Fibroblast of lung (primary cell): ENCODE measurements at regions not wholly inside any gene's neighbourhood (a gene's known extent, or its start where the extent isn't known, plus 50 kb on each side); places are given as distances from the start of the nearest gene placed in this dataset.

Source experiments
- DNase-seq, 2 donors: peaks; one replicate each; pipeline versions ENCODE4 v3.0.0 to v3.0.0-alpha.2; 2010; ENCODE audit warnings: low read depth in 2 of 2
- H2AFZ ChIP-seq: 2 replicates; pipeline ENCODE4 v1.5.1; 2012; ENCODE audit warnings: low read length, control low read depth, inconsistent platforms
- H3K27ac ChIP-seq: 2 replicates; pipeline ENCODE4 v1.5.1; 2011; ENCODE audit warnings: low read length, control low read depth; ENCODE audit not compliant: insufficient read depth
- H3K27me3 ChIP-seq: 2 replicates; pipeline ENCODE4 v1.5.1; 2011; ENCODE audit warnings: mild to moderate bottlenecking, low read length; ENCODE audit not compliant: control insufficient read depth, insufficient read depth
- H3K36me3 ChIP-seq: 2 replicates; pipeline ENCODE4 v1.5.1; 2011; ENCODE audit warnings: low read length; ENCODE audit not compliant: control insufficient read depth, insufficient read depth
- H3K4me1 ChIP-seq: 2 replicates; pipeline ENCODE4 v1.5.1; 2011; ENCODE audit warnings: low read length; ENCODE audit not compliant: control insufficient read depth, insufficient read depth; ENCODE audit errors: extremely low read depth
- H3K4me2 ChIP-seq: 2 replicates; pipeline ENCODE4 v1.5.1; 2011; ENCODE audit warnings: low read length, control low read depth; ENCODE audit not compliant: insufficient read depth; ENCODE audit errors: extremely low read depth
- H3K4me3 ChIP-seq, 4 experiments: fragments of 200-600 bp in 1 of 4; sonication (generic) in 1 of 4; replicated peaks in 1 of 4; 2 replicates each; pipeline ENCODE4 v1.5.1; 2011 to 2016; ENCODE audit warnings: low read length in 4 of 4, low read depth in 3 of 4, mild to moderate bottlenecking in 3 of 4, control low read depth in 2 of 4, inconsistent platforms in 1 of 4, mixed read lengths in 1 of 4; ENCODE audit not compliant: insufficient read depth in 1 of 4; ENCODE audit errors: control extremely low read depth in 1 of 4
- H3K79me2 ChIP-seq: 2 replicates; pipeline ENCODE4 v1.5.1; 2012; ENCODE audit warnings: mild to moderate bottlenecking, low read length, inconsistent platforms; ENCODE audit not compliant: control insufficient read depth, insufficient read depth
- H3K9ac ChIP-seq: 2 replicates; pipeline ENCODE4 v1.5.1; 2011; ENCODE audit warnings: mild to moderate bottlenecking, low read length, control low read depth; ENCODE audit not compliant: insufficient read depth
- H3K9me3 ChIP-seq: 2 replicates; pipeline ENCODE4 v1.5.1; 2012; ENCODE audit warnings: low read depth, low read length; ENCODE audit not compliant: control insufficient read depth, insufficient read depth
- H4K20me1 ChIP-seq: 2 replicates; pipeline ENCODE4 v1.5.1; 2011; ENCODE audit warnings: low read length; ENCODE audit not compliant: control insufficient read depth, insufficient read depth; ENCODE audit errors: extremely low read depth
- CTCF ChIP-seq, 2 donors: IDR thresholded peaks in 1 of 2; conservative IDR thresholded peaks in 1 of 2; 1 replicate in 1 of 2; 2 replicates in 1 of 2; pipeline ENCODE4 v1.5.1; 2011 to 2012; ENCODE audit warnings: low read length in 2 of 2, control low read depth in 1 of 2, inconsistent platforms in 1 of 2, low read depth in 1 of 2, mild to moderate bottlenecking in 1 of 2
- EZH2 ChIP-seq: IDR thresholded peaks from 2 replicates; pipeline ENCODE4 v1.5.1; 2012; ENCODE audit warnings: low read length, control low read depth, mild to moderate bottlenecking; ENCODE audit errors: missing control alignments

- H3K79me2 ChIP-seq: no peaks in the 10 kb centered on the region
- no peak overlapping the region for H3K4me3 ChIP-seq
- H3K27ac ChIP-seq: peak overlapping the region; percentile 47
- no peaks in the 10 kb centered on the region for H3K9me3 ChIP-seq
- peak; percentile 14 to 52 for DNase-seq
- H3K4me1 ChIP-seq: peaks cover 7% of the 10 kb centered on the region
- H4K20me1 ChIP-seq: no peaks in the 10 kb centered on the region
- no peak overlapping the region for H2AFZ ChIP-seq
- H3K9ac ChIP-seq: no peak overlapping the region
- no peaks in the 10 kb centered on the region for H3K36me3 ChIP-seq
- TF ChIP-seq CTCF (conservative IDR thresholded peaks at IDR 0.05 in 1 of 2, IDR thresholded peaks at IDR 0.05 in 1 of 2; ENCODE audit: low read depth in 1 of 2, low read length in 2 of 2) (no peak), EZH2 (no peak)
- no peaks in the 10 kb centered on the region for H3K27me3 ChIP-seq
- peak overlapping the region; percentile 59 for H3K4me2 ChIP-seq
Observed at GRCh38 chr2:20917719-20918572, 95.0 kb upstream of the LDAH start.

GRCh38 chr2:20917287-20917660, 94.4 kb upstream of the LDAH start:
- Histone ChIP-seq H3K36me3 (no peaks in the 10 kb centered on the region), H3K4me3 (no peak overlapping the region), H2AFZ (no peak overlapping the region), H3K9me3 (no peaks in the 10 kb centered on the region), H4K20me1 (no peaks in the 10 kb centered on the region), H3K27me3 (no peaks in the 10 kb centered on the region), H3K27ac (peak overlapping the region; percentile 47), H3K79me2 (no peaks in the 10 kb centered on the region), H3K9ac (no peak overlapping the region), H3K4me2 (peak overlapping the region; percentile 59), H3K4me1 (peaks cover 7% of the 10 kb centered on the region)
- TF ChIP-seq EZH2 (no peak), CTCF (conservative IDR thresholded peaks at IDR 0.05 in 1 of 2, IDR thresholded peaks at IDR 0.05 in 1 of 2; ENCODE audit: low read depth in 1 of 2, low read length in 2 of 2) (no peak)
- DNase-seq: no peak

GRCh38 chr2:20916604-20917286, 93.8 kb upstream of the LDAH start:
- DNase-seq: peak; percentile 15 to 25
- Histone ChIP-seq H3K27me3 (no peaks in the 10 kb centered on the region), H3K9me3 (no peaks in the 10 kb centered on the region), H3K9ac (no peak overlapping the region), H2AFZ (no peak overlapping the region), H3K4me2 (no peak overlapping the region), H3K4me1 (peaks cover 7% of the 10 kb centered on the region), H3K36me3 (no peaks in the 10 kb centered on the region), H3K79me2 (no peaks in the 10 kb centered on the region), H4K20me1 (no peaks in the 10 kb centered on the region), H3K27ac (peak overlapping the region; percentile 47), H3K4me3 (no peak overlapping the region)
- TF ChIP-seq EZH2 (no peak), CTCF (conservative IDR thresholded peaks at IDR 0.05 in 1 of 2, IDR thresholded peaks at IDR 0.05 in 1 of 2; ENCODE audit: low read depth in 1 of 2, low read length in 2 of 2) (peak; percentile 8 to 29)
